AG09309 (cell line): ENCODE measurements at regions not wholly inside any gene's neighbourhood (a gene's known extent, or its start where the extent isn't known, plus 50 kb on each side); places are given as distances from the start of the nearest gene placed in this dataset.

ENCODE experiments used
- DNase-seq: peaks from one replicate; pipeline ENCODE4 v3.0.0-alpha.2; 2010; ENCODE audit warnings: low read depth
- H3K4me3 ChIP-seq: 2 replicates; pipeline ENCODE4 v1.5.1; 2011; ENCODE audit warnings: mild to moderate bottlenecking, low read depth, low read length, moderate library complexity; ENCODE audit not compliant: control insufficient read depth
- TF ChIP-seq, protein P1 (sequence below): IDR thresholded peaks from 2 replicates; pipeline ENCODE4 v1.5.1; 2011; ENCODE audit warnings: mild to moderate bottlenecking, low read depth, low read length, inconsistent platforms; ENCODE audit not compliant: insufficient read depth, control insufficient read depth; ENCODE audit errors: missing control alignments

DNA sequence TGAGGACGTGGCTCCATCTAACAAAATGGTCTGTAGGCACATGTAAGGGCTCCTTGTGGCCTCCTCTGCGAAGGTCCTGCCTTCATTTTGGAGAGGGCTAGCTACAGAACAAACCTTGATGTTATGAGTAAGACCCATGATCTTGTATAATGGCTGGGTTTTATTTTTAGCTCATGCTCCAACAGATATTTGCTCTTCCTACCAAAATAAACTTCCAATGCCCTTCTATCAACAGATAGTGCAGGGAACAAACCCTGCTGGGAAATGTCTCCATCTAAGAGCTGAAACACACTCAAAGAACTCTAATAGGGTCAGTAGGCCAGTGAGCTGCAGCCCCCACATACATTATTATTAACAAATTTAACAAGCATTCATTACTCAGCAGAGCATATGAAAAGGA is 189.5 kb downstream of the LURAP1L start:
- TF ChIP-seq, protein P1, sequence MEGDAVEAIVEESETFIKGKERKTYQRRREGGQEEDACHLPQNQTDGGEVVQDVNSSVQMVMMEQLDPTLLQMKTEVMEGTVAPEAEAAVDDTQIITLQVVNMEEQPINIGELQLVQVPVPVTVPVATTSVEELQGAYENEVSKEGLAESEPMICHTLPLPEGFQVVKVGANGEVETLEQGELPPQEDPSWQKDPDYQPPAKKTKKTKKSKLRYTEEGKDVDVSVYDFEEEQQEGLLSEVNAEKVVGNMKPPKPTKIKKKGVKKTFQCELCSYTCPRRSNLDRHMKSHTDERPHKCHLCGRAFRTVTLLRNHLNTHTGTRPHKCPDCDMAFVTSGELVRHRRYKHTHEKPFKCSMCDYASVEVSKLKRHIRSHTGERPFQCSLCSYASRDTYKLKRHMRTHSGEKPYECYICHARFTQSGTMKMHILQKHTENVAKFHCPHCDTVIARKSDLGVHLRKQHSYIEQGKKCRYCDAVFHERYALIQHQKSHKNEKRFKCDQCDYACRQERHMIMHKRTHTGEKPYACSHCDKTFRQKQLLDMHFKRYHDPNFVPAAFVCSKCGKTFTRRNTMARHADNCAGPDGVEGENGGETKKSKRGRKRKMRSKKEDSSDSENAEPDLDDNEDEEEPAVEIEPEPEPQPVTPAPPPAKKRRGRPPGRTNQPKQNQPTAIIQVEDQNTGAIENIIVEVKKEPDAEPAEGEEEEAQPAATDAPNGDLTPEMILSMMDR, result no peak
- no peak for DNase-seq
- no peak overlapping the region for H3K4me3 ChIP-seq

DNA sequence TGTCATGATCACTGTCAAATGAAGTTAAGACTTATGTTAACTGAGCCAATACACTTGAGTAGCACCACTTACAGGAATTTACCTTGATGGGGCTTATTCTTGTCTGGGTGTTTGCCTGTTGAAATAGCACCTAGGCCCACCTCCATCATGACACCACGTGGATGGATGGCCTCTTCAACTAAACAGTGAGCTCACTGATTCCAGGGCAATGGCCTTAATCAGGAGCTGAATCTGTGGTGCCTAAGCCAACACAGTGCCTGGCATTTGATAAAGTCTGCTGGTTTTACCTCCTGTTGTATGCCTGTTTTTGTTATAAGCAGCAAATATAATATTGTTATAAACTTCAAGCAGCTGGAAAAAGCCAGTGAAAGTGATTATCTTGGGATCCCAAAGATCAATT is 190.5 kb downstream of the LURAP1L start:
- DNase-seq, result no peak
- TF ChIP-seq, protein P1, result no peak
- no peak overlapping the region for H3K4me3 ChIP-seq

DNA sequence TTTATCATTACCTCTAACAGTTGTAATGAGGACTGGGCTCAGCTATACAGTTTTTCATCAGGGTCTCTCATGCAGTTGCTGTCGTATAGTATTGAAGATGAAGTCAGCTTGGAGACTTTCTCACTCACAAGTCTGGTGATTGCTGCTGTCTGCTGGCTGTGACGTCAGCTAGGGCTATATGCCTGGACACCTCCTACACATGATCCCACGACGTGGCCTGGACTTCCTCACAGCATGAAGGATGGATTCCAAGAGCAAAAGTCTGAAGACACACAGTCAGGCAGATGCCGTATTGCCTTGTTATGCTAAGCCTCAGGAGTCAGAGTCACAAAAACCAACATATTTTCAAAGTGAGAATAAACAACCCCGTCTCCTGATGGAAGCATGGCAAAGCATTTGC is 193.3 kb downstream of the LURAP1L start:
- H3K4me3 ChIP-seq, result no peak overlapping the region
- no peak for DNase-seq
- TF ChIP-seq, protein P1, result no peak

DNA sequence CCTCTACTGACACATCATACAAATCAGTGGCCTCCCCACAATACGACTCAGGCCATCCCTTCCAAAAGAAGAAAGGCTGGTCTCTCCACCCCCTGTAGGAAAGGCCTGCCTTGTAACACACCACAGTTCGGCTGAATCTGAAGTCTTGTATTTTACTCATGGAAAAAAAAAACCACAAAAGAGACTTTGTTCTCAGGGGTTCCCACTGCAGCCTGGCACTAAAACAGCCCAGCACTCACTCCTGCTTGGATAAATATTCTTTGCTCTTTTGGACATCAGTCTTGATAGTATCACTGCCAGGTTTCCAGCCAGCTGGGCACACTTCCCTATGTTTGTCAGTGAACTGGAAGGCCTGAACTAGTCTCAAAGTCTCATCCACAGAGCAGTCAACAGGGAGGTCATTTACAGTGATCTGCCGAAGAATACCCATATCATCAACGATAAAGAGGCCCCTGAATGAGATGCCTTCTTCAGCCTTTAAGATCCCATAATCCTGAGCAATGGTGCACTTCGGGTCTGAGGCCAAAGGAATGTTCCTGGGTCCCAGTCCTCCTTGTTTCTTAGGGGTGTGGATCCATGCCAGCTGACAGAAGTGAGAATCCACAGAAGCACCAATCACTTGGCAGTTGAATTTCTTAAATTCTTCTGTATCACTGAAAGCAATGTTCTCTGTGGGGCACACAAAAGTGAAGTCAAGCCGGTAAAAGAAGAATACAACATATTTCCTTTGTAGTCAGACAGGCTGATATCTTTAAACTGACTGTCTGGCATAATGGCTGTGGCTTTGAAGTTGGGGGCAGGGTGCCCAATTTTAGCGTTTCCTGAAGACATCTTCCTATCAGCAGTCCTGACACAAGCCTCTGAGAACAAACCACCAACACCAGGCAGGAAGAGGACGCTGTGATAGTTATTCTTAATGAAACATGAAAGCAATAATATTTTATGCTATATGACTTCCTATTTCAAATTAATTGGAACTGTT is 198.1 kb downstream of the LURAP1L start:
- TF ChIP-seq, protein P1, result no peak
- no peak for DNase-seq
- H3K4me3 ChIP-seq, result no peak overlapping the region

DNA sequence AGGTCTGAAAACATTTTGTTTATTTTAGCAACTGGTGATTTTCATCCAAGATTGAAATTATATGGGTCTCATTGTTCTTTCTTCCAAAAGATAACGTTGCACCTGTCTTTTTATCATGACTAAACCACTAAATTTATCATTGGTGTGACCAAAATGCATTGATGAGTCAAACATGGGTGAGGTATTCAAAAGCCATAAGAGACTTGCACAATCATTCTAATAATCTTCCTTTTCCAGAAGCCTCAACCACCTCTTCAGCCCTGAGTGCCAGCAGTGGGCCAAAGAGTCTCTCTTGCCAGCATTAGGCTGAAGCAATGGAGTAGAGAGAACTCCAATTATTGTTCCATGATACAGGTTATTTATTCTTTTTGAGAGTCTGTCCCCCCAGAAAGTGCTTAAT is 198.9 kb downstream of the LURAP1L start:
- no peak for DNase-seq
- no peak overlapping the region for H3K4me3 ChIP-seq
- TF ChIP-seq, protein P1, result no peak

DNA sequence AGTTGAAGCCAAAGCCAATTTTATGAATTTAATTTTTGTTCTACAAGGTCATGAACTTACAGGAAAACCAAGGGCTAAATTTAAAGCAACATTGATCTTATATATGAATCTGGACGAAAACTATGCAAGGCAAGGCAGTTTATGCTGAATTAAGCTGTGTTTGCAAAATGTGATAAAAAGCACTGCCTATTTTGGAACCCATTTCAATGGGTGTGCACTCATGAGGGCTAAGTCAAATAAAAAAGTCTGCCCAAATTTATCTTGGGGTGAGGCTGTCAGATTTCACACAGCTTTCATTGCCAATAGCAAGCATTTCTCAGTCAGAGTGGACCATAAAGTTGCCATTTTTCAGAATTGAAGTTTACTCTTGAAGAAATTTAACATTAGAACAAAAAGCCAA is 199.9 kb downstream of the LURAP1L start:
- TF ChIP-seq, protein P1, result no peak
- H3K4me3 ChIP-seq, result no peak overlapping the region
- no peak for DNase-seq
